SK-N-MC (cell line): ENCODE measurements at regions not wholly inside any gene's neighbourhood (a gene's known extent, or its start where the extent isn't known, plus 50 kb on each side); places are given as distances from the start of the nearest gene placed in this dataset.

Experiments
- EZH2 ChIP-seq: fragments of 200-600 bp; sonication (generic); IDR thresholded peaks from one replicate; pipeline ENCODE4 v1.6.1; 2017; ENCODE audit warnings: antibody characterized with exemption
- FOXP2 ChIP-seq: optimal IDR thresholded peaks from 2 replicates; pipeline ENCODE3; 2011; ENCODE audit warnings: mild to moderate bottlenecking, moderate library complexity; ENCODE audit not compliant: insufficient read depth; ENCODE audit errors: extremely low read length, control extremely low read depth
- POLR2AphosphoS5 ChIP-seq: IDR thresholded peaks from 2 replicates; pipeline ENCODE4 v1.6.1; 2012; ENCODE audit warnings: mild to moderate bottlenecking, low read depth, low read length, borderline replicate concordance

GRCh38 chr1:209509039-209509438 is 74.5 kb upstream of the CAMK1G start:
- TF ChIP-seq POLR2AphosphoS5 (no peak), EZH2 (no peak), FOXP2 (no peak)
